Glutamatergic neuron (in vitro differentiated cells): ENCODE measurements at regions not wholly inside any gene's neighbourhood (a gene's known extent, or its start where the extent isn't known, plus 50 kb on each side); places are given as distances from the start of the nearest gene placed in this dataset.

Experiments used
- DNase-seq: peaks from one replicate; pipeline ENCODE4 v3.0.0; 2022
- H3K27ac Mint-ChIP-seq: one replicate; pipeline ENCODE4 v1.8.0; 2020; ENCODE audit warnings: mild to moderate bottlenecking, mixed read lengths, inconsistent platforms; ENCODE audit not compliant: unreplicated experiment
- H3K27me3 Mint-ChIP-seq: one replicate; pipeline ENCODE4 v1.8.0; 2020; ENCODE audit warnings: mild to moderate bottlenecking, moderate library complexity, mixed read lengths, inconsistent platforms; ENCODE audit not compliant: unreplicated experiment
- H3K36me3 Mint-ChIP-seq: one replicate; pipeline ENCODE4 v1.8.0; 2020; ENCODE audit warnings: mild to moderate bottlenecking, mixed read lengths, inconsistent platforms; ENCODE audit not compliant: unreplicated experiment
- H3K4me1 Mint-ChIP-seq: one replicate; pipeline ENCODE4 v1.8.0; 2020; ENCODE audit warnings: mild to moderate bottlenecking, low read depth, mixed read lengths, inconsistent platforms; ENCODE audit not compliant: unreplicated experiment
- H3K4me3 Mint-ChIP-seq: one replicate; pipeline ENCODE4 v1.8.0; 2020; ENCODE audit warnings: mild to moderate bottlenecking, mixed read lengths, inconsistent platforms; ENCODE audit not compliant: unreplicated experiment
- H3K9me3 Mint-ChIP-seq: one replicate; pipeline ENCODE4 v1.8.0; 2020; ENCODE audit warnings: mild to moderate bottlenecking, moderate library complexity, mixed read lengths, inconsistent platforms; ENCODE audit not compliant: unreplicated experiment
- TF ChIP-seq, protein P1 (sequence below): fragments of 200-600 bp; sonication (generic); IDR thresholded peaks from one replicate; pipeline ENCODE4 v1.5.0; 2021; ENCODE audit not compliant: partially characterized antibody, unreplicated experiment

DNA sequence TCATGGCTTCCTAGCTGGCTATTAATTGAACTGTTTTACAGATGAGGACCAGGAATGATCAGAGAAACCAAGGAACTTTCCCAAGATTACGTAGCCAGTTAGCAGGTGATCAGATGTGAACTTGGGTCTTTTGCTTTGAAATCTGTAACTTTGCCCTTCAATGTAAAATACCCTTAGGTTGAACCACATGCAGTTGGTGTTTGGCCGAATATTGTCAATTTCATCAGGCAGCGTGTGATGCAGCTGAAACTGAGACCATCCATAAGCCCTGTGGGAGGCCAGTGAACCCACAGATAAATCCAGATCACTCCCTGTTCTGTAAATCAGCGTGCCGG, 150.8 kb downstream of the ETS2 start:
- Mint-ChIP-seq H3K4me1 (no peaks in the 10 kb centered on the region), H3K9me3 (peaks cover 4% of the 10 kb centered on the region), H3K27ac (no peak overlapping the region), H3K4me3 (no peak overlapping the region), H3K27me3 (no peaks in the 10 kb centered on the region), H3K36me3 (peaks cover 5% of the 10 kb centered on the region)
- no peak for DNase-seq
- TF ChIP-seq, protein P1, sequence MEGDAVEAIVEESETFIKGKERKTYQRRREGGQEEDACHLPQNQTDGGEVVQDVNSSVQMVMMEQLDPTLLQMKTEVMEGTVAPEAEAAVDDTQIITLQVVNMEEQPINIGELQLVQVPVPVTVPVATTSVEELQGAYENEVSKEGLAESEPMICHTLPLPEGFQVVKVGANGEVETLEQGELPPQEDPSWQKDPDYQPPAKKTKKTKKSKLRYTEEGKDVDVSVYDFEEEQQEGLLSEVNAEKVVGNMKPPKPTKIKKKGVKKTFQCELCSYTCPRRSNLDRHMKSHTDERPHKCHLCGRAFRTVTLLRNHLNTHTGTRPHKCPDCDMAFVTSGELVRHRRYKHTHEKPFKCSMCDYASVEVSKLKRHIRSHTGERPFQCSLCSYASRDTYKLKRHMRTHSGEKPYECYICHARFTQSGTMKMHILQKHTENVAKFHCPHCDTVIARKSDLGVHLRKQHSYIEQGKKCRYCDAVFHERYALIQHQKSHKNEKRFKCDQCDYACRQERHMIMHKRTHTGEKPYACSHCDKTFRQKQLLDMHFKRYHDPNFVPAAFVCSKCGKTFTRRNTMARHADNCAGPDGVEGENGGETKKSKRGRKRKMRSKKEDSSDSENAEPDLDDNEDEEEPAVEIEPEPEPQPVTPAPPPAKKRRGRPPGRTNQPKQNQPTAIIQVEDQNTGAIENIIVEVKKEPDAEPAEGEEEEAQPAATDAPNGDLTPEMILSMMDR = no peak

DNA sequence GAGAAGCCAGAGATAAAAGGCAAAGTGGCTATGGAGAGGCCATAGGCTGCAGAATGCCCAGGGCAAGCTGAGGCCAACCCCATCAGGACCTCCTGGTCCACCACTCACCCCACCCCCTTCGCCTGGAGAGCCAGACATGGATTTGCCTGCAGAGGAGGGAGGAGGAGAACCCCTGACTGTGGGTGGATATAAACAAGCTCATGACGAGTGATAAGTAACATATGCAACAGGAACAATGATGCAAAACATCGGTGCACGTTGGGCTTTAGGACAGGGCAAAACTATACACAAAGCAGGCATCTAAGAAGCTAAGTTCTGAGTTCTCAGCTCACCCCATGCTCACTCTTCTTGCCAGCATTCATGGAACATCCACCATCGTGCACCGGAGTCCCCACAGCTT, 150.3 kb downstream of the ETS2 start:
- Mint-ChIP-seq H3K27me3 (no peaks in the 10 kb centered on the region), H3K4me1 (no peaks in the 10 kb centered on the region)

DNA sequence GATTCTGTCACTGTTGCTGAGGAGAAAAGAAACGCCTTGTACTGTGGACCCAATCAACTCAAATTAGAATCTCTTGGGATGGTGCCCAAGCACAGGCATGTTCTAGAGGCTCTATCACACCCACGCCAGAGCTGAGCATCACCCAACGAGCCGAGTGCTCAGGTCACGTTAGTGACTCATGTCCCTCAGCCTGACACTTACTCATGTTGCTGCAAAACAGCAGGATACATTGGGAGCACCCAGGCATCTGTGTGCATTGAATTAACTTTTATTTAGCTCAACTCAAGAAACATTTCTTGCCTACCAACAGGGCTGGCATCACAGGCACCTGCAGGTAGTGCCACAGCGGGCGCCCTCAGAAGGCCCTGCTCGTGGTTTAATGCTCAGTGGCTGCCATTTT, 149.8 kb downstream of the ETS2 start:
- H3K4me1 Mint-ChIP-seq = no peaks in the 10 kb centered on the region
- H3K9me3 Mint-ChIP-seq = peaks cover 4% of the 10 kb centered on the region
- H3K4me3 Mint-ChIP-seq = no peak overlapping the region
- TF ChIP-seq, protein P1 = no peak
- peaks cover 5% of the 10 kb centered on the region for H3K36me3 Mint-ChIP-seq
- H3K27ac Mint-ChIP-seq = no peak overlapping the region
- DNase-seq = no peak
- no peaks in the 10 kb centered on the region for H3K27me3 Mint-ChIP-seq

More for the DNA sequence above, 150.3 kb downstream of the ETS2 start:
- no peak for DNase-seq
- TF ChIP-seq, protein P1 = no peak
- H3K27ac Mint-ChIP-seq = no peak overlapping the region
- no peak overlapping the region for H3K4me3 Mint-ChIP-seq
- H3K36me3 Mint-ChIP-seq = peaks cover 5% of the 10 kb centered on the region
- peaks cover 4% of the 10 kb centered on the region for H3K9me3 Mint-ChIP-seq

DNA sequence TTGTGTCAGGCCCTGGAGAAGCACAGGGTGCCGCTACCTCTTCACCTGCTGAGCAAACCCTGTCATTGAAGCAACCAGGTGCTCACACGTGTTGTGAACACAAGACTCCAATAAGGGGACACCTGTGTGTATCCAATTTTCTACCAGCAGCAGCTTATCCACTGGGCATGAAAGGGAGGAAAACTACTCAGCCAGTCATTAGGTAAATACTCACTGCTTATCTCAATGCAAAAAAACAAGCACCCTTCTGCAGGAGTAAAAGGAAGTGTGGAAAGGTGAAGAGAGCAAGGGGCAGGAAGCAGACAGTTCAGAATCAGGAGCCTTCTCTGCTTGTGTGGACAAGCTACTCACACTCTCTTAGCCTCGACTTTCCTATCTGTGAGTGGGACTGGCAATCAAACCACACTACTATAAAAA, 148.9 kb downstream of the ETS2 start:
- Mint-ChIP-seq H3K36me3 (no peaks in the 10 kb centered on the region), H3K4me1 (no peaks in the 10 kb centered on the region), H3K27me3 (no peaks in the 10 kb centered on the region), H3K27ac (no peak overlapping the region), H3K4me3 (no peak overlapping the region), H3K9me3 (peaks cover 4% of the 10 kb centered on the region)
- TF ChIP-seq, protein P1 = no peak
- DNase-seq = no peak

DNA sequence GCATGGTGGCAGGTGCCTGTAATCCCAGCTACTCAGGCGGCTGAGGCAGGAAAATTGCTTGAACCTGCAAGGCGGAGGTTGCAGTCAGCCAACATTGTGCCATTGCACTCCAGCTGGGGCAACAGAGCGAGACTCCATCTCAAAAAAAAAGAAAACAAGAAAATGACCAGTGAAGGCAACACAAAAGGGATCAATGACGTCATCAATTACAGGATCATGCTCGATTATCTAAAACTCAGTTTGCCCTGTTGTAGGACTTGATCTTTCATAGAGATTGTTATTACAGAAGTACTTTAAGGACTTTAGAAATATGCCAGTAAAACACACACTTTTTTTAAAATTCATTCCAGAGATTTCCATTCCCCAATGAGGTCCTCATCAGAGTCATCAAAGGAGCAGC, 147.8 kb downstream of the ETS2 start:
- Mint-ChIP-seq H3K36me3 (no peaks in the 10 kb centered on the region), H3K9me3 (peaks cover 2% of the 10 kb centered on the region)

More for the DNA sequence above, 147.8 kb downstream of the ETS2 start:
- TF ChIP-seq, protein P1 = no peak
- DNase-seq = no peak
- H3K4me1 Mint-ChIP-seq = no peaks in the 10 kb centered on the region
- H3K4me3 Mint-ChIP-seq = no peak overlapping the region
- no peaks in the 10 kb centered on the region for H3K27me3 Mint-ChIP-seq
- H3K27ac Mint-ChIP-seq = no peak overlapping the region
